ENCODE measurements at regions not wholly inside any gene's neighbourhood (a gene's known extent, or its start where the extent isn't known, plus 50 kb on each side); places are given as distances from the start of the nearest gene placed in this dataset.

DNA sequence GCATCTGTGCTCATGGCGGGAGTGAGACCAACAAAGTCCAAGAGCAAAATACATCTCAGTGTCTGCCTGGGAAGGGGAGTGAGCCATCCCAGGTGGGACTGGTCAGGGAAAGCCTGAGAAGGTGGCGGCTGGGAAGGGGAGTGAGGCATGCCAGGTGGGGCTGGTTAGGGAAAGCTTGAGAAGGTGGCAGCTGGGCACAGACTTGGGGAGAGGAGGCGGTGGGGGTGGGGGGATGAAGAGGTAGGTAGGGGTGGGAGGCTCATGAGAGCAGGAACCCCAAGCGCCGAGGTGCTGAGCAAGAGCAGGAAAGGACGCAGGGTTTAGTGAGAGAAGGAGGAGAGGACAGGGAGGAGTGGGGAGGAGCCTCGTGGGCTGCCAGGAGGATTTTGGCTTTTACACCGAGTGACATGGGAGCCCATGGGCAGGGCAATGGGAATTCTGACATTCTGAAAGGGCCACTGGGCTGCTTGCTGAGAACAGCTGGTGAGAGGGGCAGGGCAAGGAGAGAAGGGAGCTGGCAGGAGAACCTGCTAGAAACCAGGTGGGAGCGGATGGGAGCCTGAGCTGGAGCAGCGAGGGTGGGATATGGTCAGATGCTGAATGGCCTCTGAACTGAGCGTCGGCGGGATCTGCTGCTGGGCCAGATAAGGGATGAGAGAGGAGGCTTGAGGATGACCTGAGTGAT is 256.1 kb upstream of the RPL38 start:
- TF ChIP-seq POLR2AphosphoS5 (IDR thresholded peaks at IDR 0.05), result no peak
- TF ChIP-seq, protein P1, sequence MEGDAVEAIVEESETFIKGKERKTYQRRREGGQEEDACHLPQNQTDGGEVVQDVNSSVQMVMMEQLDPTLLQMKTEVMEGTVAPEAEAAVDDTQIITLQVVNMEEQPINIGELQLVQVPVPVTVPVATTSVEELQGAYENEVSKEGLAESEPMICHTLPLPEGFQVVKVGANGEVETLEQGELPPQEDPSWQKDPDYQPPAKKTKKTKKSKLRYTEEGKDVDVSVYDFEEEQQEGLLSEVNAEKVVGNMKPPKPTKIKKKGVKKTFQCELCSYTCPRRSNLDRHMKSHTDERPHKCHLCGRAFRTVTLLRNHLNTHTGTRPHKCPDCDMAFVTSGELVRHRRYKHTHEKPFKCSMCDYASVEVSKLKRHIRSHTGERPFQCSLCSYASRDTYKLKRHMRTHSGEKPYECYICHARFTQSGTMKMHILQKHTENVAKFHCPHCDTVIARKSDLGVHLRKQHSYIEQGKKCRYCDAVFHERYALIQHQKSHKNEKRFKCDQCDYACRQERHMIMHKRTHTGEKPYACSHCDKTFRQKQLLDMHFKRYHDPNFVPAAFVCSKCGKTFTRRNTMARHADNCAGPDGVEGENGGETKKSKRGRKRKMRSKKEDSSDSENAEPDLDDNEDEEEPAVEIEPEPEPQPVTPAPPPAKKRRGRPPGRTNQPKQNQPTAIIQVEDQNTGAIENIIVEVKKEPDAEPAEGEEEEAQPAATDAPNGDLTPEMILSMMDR (IDR thresholded peaks at IDR 0.05; ENCODE audit: poor library complexity, severe bottlenecking), result no peak
- no peak for TF ChIP-seq SMC3 (conservative IDR thresholded peaks at IDR 0.05; ENCODE audit: poor library complexity)
- TF ChIP-seq RAD21 (conservative IDR thresholded peaks at IDR 0.05), result no peak
- TF ChIP-seq, protein P2, sequence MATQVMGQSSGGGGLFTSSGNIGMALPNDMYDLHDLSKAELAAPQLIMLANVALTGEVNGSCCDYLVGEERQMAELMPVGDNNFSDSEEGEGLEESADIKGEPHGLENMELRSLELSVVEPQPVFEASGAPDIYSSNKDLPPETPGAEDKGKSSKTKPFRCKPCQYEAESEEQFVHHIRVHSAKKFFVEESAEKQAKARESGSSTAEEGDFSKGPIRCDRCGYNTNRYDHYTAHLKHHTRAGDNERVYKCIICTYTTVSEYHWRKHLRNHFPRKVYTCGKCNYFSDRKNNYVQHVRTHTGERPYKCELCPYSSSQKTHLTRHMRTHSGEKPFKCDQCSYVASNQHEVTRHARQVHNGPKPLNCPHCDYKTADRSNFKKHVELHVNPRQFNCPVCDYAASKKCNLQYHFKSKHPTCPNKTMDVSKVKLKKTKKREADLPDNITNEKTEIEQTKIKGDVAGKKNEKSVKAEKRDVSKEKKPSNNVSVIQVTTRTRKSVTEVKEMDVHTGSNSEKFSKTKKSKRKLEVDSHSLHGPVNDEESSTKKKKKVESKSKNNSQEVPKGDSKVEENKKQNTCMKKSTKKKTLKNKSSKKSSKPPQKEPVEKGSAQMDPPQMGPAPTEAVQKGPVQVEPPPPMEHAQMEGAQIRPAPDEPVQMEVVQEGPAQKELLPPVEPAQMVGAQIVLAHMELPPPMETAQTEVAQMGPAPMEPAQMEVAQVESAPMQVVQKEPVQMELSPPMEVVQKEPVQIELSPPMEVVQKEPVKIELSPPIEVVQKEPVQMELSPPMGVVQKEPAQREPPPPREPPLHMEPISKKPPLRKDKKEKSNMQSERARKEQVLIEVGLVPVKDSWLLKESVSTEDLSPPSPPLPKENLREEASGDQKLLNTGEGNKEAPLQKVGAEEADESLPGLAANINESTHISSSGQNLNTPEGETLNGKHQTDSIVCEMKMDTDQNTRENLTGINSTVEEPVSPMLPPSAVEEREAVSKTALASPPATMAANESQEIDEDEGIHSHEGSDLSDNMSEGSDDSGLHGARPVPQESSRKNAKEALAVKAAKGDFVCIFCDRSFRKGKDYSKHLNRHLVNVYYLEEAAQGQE (IDR thresholded peaks at IDR 0.05; ENCODE audit: borderline replicate concordance), result no peak
- no peak for TF ChIP-seq EZH2 (IDR thresholded peaks at IDR 0.05; ENCODE audit: borderline replicate concordance, insufficient read depth, low read length, poor library complexity, severe bottlenecking)
- no peak for TF ChIP-seq MXI1 (conservative IDR thresholded peaks at IDR 0.05; ENCODE audit: poor library complexity, severe bottlenecking)
- no peak for TF ChIP-seq EP300 (conservative IDR thresholded peaks at IDR 0.05; ENCODE audit: poor library complexity, severe bottlenecking)
- TF ChIP-seq TAF1 (IDR thresholded peaks at IDR 0.05; ENCODE audit: low read depth), result no peak
- H2AFZ ChIP-seq (ENCODE audit: low read depth, low read length), result no peak overlapping the region
- H4K20me1 ChIP-seq (ENCODE audit: insufficient read depth), result no peaks in the 10 kb centered on the region
- no peak overlapping the region for H3K27ac ChIP-seq (ENCODE audit: low read length)
- H3K9me2 ChIP-seq (ENCODE audit: insufficient read depth, low read length), result no peaks in the 10 kb centered on the region
- no peaks in the 10 kb centered on the region for H3F3A ChIP-seq (ENCODE audit: insufficient read depth, low read length, poor library complexity, severe bottlenecking)
- H3K4me3 ChIP-seq (ENCODE audit: low read length), result no peak overlapping the region
- no peaks in the 10 kb centered on the region for H3K36me3 ChIP-seq (ENCODE audit: insufficient read depth, low read length)
- H3K27me3 ChIP-seq (ENCODE audit: insufficient read depth, low read depth, low read length), result peaks cover 3% of the 10 kb centered on the region
- no peaks in the 10 kb centered on the region for H3K9me3 ChIP-seq (ENCODE audit: low read length)
- no peak overlapping the region for H3K9ac ChIP-seq (ENCODE audit: low read length)
- H3K79me2 ChIP-seq (replicated peaks; ENCODE audit: insufficient read depth, low read length), result no peaks in the 10 kb centered on the region
- no peak overlapping the region for H3K4me2 ChIP-seq (ENCODE audit: low read length)

DNA sequence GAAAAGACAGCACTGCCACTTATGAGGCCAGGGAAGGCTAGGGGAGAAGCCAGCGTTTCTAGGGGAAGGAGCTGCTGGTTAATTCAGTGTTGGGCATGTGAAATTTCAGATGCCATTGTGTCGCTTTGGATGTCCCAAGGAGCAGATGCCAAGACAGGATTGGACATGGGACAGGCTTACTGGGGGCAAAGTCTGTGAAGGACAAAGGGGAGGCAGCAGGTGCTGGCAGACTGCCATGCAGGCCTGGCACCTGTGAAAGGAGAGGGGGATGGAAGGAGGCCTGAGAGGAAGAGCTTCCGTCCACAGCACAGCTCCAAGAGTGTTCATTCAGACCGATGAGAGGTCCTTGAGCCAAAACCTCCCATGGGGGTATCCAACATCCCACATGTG is 255.5 kb upstream of the RPL38 start:
- Histone ChIP-seq H3F3A (ENCODE audit: insufficient read depth, low read length, poor library complexity, severe bottlenecking) (no peaks in the 10 kb centered on the region), H4K20me1 (ENCODE audit: insufficient read depth) (no peaks in the 10 kb centered on the region), H3K9me2 (ENCODE audit: insufficient read depth, low read length) (no peaks in the 10 kb centered on the region), H3K4me3 (ENCODE audit: low read length) (no peak overlapping the region), H3K9me3 (ENCODE audit: low read length) (no peaks in the 10 kb centered on the region), H3K79me2 (replicated peaks; ENCODE audit: insufficient read depth, low read length) (no peaks in the 10 kb centered on the region), H3K27ac (ENCODE audit: low read length) (no peak overlapping the region), H3K27me3 (ENCODE audit: insufficient read depth, low read depth, low read length) (peaks cover 8% of the 10 kb centered on the region), H3K4me2 (ENCODE audit: low read length) (no peak overlapping the region), H3K36me3 (ENCODE audit: insufficient read depth, low read length) (no peaks in the 10 kb centered on the region), H2AFZ (ENCODE audit: low read depth, low read length) (no peak overlapping the region), H3K9ac (ENCODE audit: low read length) (no peak overlapping the region)
- TF ChIP-seq, protein P1 (IDR thresholded peaks at IDR 0.05; ENCODE audit: poor library complexity, severe bottlenecking), result no peak
- TF ChIP-seq POLR2AphosphoS5 (IDR thresholded peaks at IDR 0.05) (no peak), SMC3 (conservative IDR thresholded peaks at IDR 0.05; ENCODE audit: poor library complexity) (no peak)

Data from neural cell (in vitro differentiated cells).